ENCODE measurements at regions not wholly inside any gene's neighbourhood (a gene's known extent, or its start where the extent isn't known, plus 50 kb on each side); places are given as distances from the start of the nearest gene placed in this dataset.
"Not testable (repeated sequence)": the region's sequence is repeated elsewhere in the genome, so short reads cannot be mapped to it uniquely, and the experiment has no call there.

DNA sequence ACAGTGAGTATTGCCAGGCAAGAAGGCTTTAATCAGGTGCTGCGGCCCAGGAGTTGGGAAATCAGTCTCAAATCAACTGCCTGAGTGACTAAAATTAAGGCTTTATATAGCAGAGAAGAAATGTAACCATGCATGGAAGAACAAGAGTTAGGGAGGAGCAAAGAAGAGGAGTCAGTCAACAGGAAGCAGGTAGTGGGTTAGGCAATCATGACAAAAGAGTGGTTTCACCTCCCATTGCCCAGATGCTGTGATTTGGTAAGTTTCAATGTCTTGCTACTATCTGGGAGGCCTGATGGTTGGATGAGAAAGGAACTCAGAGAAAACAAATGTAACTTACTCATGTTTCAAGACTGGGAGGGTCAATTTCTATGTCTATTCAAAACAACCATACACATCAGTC lies 998.3 kb downstream of the GATA3 start:
- no peak for DNase-seq (ENCODE audit: low read depth)
- H3K27me3 ChIP-seq (ENCODE audit: control insufficient read depth, insufficient read depth, low read length) = no peaks in the 10 kb centered on the region
- H3K4me3 ChIP-seq (ENCODE audit: low read depth, low read length) = no peak overlapping the region
- TF ChIP-seq, protein P1, sequence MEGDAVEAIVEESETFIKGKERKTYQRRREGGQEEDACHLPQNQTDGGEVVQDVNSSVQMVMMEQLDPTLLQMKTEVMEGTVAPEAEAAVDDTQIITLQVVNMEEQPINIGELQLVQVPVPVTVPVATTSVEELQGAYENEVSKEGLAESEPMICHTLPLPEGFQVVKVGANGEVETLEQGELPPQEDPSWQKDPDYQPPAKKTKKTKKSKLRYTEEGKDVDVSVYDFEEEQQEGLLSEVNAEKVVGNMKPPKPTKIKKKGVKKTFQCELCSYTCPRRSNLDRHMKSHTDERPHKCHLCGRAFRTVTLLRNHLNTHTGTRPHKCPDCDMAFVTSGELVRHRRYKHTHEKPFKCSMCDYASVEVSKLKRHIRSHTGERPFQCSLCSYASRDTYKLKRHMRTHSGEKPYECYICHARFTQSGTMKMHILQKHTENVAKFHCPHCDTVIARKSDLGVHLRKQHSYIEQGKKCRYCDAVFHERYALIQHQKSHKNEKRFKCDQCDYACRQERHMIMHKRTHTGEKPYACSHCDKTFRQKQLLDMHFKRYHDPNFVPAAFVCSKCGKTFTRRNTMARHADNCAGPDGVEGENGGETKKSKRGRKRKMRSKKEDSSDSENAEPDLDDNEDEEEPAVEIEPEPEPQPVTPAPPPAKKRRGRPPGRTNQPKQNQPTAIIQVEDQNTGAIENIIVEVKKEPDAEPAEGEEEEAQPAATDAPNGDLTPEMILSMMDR (IDR thresholded peaks at IDR 0.05; ENCODE audit: insufficient read depth, low read length, poor library complexity, severe bottlenecking) = no peak
- no peaks in the 10 kb centered on the region for H3K36me3 ChIP-seq (ENCODE audit: control insufficient read depth, insufficient read depth, low read length)

GRCh38 chr10:9056521-9056920 lies 1002.0 kb downstream of the GATA3 start:
- DNase-seq (ENCODE audit: low read depth) = no peak
- no peaks in the 10 kb centered on the region for H3K36me3 ChIP-seq (ENCODE audit: control insufficient read depth, insufficient read depth, low read length)
- no peak overlapping the region for H3K4me3 ChIP-seq (ENCODE audit: low read depth, low read length)
- no peaks in the 10 kb centered on the region for H3K27me3 ChIP-seq (ENCODE audit: control insufficient read depth, insufficient read depth, low read length)
- TF ChIP-seq, protein P1 (IDR thresholded peaks at IDR 0.05; ENCODE audit: insufficient read depth, low read length, poor library complexity, severe bottlenecking) = no peak

- not testable (repeated sequence) for H3K4me3 ChIP-seq (ENCODE audit: low read depth, low read length); H3K36me3 ChIP-seq (ENCODE audit: control insufficient read depth, insufficient read depth, low read length); DNase-seq (ENCODE audit: low read depth); H3K27me3 ChIP-seq (ENCODE audit: control insufficient read depth, insufficient read depth, low read length)
Observed at GRCh38 chr10:9057293-9057692, 1002.8 kb downstream of the GATA3 start.

GRCh38 chr10:9060314-9060713 lies 1005.8 kb downstream of the GATA3 start:
- TF ChIP-seq, protein P1 (IDR thresholded peaks at IDR 0.05; ENCODE audit: insufficient read depth, low read length, poor library complexity, severe bottlenecking) = no peak
- H3K4me3 ChIP-seq (ENCODE audit: low read depth, low read length) = no peak overlapping the region
- H3K36me3 ChIP-seq (ENCODE audit: control insufficient read depth, insufficient read depth, low read length) = no peaks in the 10 kb centered on the region
- no peaks in the 10 kb centered on the region for H3K27me3 ChIP-seq (ENCODE audit: control insufficient read depth, insufficient read depth, low read length)
- no peak for DNase-seq (ENCODE audit: low read depth)

DNA sequence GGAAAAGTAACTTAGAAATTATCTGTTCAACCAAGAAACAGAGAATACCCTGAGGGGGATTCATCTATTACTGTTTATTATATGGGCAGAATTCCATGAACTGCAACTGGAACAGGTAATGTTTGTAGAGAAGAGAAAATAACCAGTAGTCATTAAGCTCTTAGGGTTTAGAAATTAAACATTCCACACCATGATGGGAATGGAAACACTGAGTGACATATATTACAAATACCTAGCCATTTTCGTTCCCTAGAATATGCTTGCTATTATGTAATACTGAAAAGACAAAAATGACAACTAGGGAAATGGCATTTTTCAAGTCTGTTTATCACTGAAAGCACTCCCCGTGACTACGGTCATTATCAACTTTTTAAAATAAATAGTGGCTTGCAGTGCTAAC lies 1007.4 kb downstream of the GATA3 start:
- DNase-seq (ENCODE audit: low read depth) = no peak
- H3K27me3 ChIP-seq (ENCODE audit: control insufficient read depth, insufficient read depth, low read length) = no peaks in the 10 kb centered on the region
- H3K4me3 ChIP-seq (ENCODE audit: low read depth, low read length) = no peak overlapping the region
- H3K36me3 ChIP-seq (ENCODE audit: control insufficient read depth, insufficient read depth, low read length) = no peaks in the 10 kb centered on the region
- TF ChIP-seq, protein P1 (IDR thresholded peaks at IDR 0.05; ENCODE audit: insufficient read depth, low read length, poor library complexity, severe bottlenecking) = no peak

DNA sequence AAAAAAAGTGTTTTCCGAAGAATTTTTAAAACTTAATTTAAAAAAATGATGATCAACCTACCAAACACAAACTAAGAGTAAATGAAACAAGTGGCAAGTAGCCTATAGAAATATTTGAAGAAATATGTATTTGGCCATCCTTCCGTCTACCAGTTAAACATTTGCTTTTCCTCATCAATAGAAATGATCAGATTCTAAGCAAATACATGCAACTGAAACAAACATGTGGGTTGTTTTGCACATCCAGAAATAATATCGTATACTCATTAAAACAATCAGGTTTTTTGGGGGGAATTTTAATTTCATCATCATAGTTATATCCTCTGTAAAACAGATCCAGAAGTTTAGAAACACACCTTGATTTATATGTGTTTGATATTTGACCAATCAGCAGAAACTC lies 1011.7 kb downstream of the GATA3 start:
- no peaks in the 10 kb centered on the region for H3K27me3 ChIP-seq (ENCODE audit: control insufficient read depth, insufficient read depth, low read length)
- TF ChIP-seq, protein P1 (IDR thresholded peaks at IDR 0.05; ENCODE audit: insufficient read depth, low read length, poor library complexity, severe bottlenecking) = no peak
- DNase-seq (ENCODE audit: low read depth) = no peak
- H3K4me3 ChIP-seq (ENCODE audit: low read depth, low read length) = no peak overlapping the region
- H3K36me3 ChIP-seq (ENCODE audit: control insufficient read depth, insufficient read depth, low read length) = no peaks in the 10 kb centered on the region

Measured in kidney epithelial cell (primary cell).